Esophagus squamous epithelium (tissue), 4 donors: ENCODE measurements at regions not wholly inside any gene's neighbourhood (a gene's known extent, or its start where the extent isn't known, plus 50 kb on each side); places are given as distances from the start of the nearest gene placed in this dataset.

Experiments
- CTCF ChIP-seq, 6 experiments: fragments of 450-650 bp in 4 of 6; fragments of 200-600 bp in 2 of 6; sonication (generic) in 2 of 6; IDR thresholded peaks; one replicate each; pipeline ENCODE4 v1.5.1; 2016 to 2019; ENCODE audit warnings: antibody characterized with exemption in 6 of 6, mild to moderate bottlenecking in 4 of 6, moderate library complexity in 4 of 6
- POLR2A ChIP-seq, 4 donors: fragments of 450-650 bp; IDR thresholded peaks; one replicate each; pipeline ENCODE4 v1.6.1; 2017; ENCODE audit warnings: antibody characterized with exemption in 4 of 4, mild to moderate bottlenecking in 4 of 4, moderate library complexity in 3 of 4

GRCh38 chr18:22086973-22087372, 82.4 kb upstream of the GATA6 start:
- TF ChIP-seq POLR2A (IDR thresholded peaks at IDR 0.05) (no peak), CTCF (IDR thresholded peaks at IDR 0.05) (no peak)
